ENCODE measurements at regions not wholly inside any gene's neighbourhood (a gene's known extent, or its start where the extent isn't known, plus 50 kb on each side); places are given as distances from the start of the nearest gene placed in this dataset.

GRCh38 chr6:164791498-164791897 lies 517.9 kb downstream of the C6orf118 start:
- H3K27me3 ChIP-seq (replicated peaks; ENCODE audit: insufficient read depth, low read length), result no peaks in the 10 kb centered on the region

GRCh38 chr6:164763788-164764187 lies 545.6 kb downstream of the C6orf118 start:
- Histone ChIP-seq H2AFZ (ENCODE audit: low read length) (no peak overlapping the region), H3K4me3 (ENCODE audit: low read length) (no peak overlapping the region), H3K79me2 (ENCODE audit: low read length) (no peaks in the 10 kb centered on the region), H3K9ac (ENCODE audit: low read length) (no peak overlapping the region), H3K9me3 (replicated peaks; ENCODE audit: insufficient read depth, low read length) (no peaks in the 10 kb centered on the region), H3K4me1 (ENCODE audit: low read length) (no peaks in the 10 kb centered on the region), H4K20me1 (ENCODE audit: insufficient read depth, low read length) (no peaks in the 10 kb centered on the region), H3K9me2 (replicated peaks; ENCODE audit: insufficient read depth, low read length) (no peaks in the 10 kb centered on the region), H3K36me3 (replicated peaks; ENCODE audit: insufficient read depth, low read length) (no peaks in the 10 kb centered on the region), H3K27me3 (replicated peaks; ENCODE audit: insufficient read depth, low read length) (no peaks in the 10 kb centered on the region), H3K4me2 (ENCODE audit: low read depth, low read length) (no peak overlapping the region), H3K27ac (ENCODE audit: low read length) (no peak overlapping the region), H3F3A (ENCODE audit: insufficient read depth, low read length) (no peaks in the 10 kb centered on the region)
- no peak for DNase-seq
- TF ChIP-seq EZH2 (optimal IDR thresholded peaks at IDR 0.05; ENCODE audit: low read depth, low read length) (no peak), CTCF (IDR thresholded peaks at IDR 0.05; ENCODE audit: low read length) (no peak), EZH2phosphoT487 (IDR thresholded peaks at IDR 0.05; ENCODE audit: low read length) (no peak)

More at GRCh38 chr6:164791498-164791897, 517.9 kb downstream of the C6orf118 start:
- no peaks in the 10 kb centered on the region for H3K9me2 ChIP-seq (replicated peaks; ENCODE audit: insufficient read depth, low read length)
- H3K4me3 ChIP-seq (ENCODE audit: low read length), result no peak overlapping the region
- no peaks in the 10 kb centered on the region for H4K20me1 ChIP-seq (ENCODE audit: insufficient read depth, low read length)
- H3K36me3 ChIP-seq (replicated peaks; ENCODE audit: insufficient read depth, low read length), result no peaks in the 10 kb centered on the region
- no peaks in the 10 kb centered on the region for H3K79me2 ChIP-seq (ENCODE audit: low read length)
- H3K4me1 ChIP-seq (ENCODE audit: low read length), result no peaks in the 10 kb centered on the region
- H3K4me2 ChIP-seq (ENCODE audit: low read depth, low read length), result no peak overlapping the region
- H3K9me3 ChIP-seq (replicated peaks; ENCODE audit: insufficient read depth, low read length), result no peaks in the 10 kb centered on the region
- TF ChIP-seq EZH2phosphoT487 (IDR thresholded peaks at IDR 0.05; ENCODE audit: low read length) (no peak), EZH2 (optimal IDR thresholded peaks at IDR 0.05; ENCODE audit: low read depth, low read length) (no peak), CTCF (IDR thresholded peaks at IDR 0.05; ENCODE audit: low read length) (no peak)
- H2AFZ ChIP-seq (ENCODE audit: low read length), result no peak overlapping the region
- H3F3A ChIP-seq (ENCODE audit: insufficient read depth, low read length), result no peaks in the 10 kb centered on the region
- H3K27ac ChIP-seq (ENCODE audit: low read length), result no peak overlapping the region
- H3K9ac ChIP-seq (ENCODE audit: low read length), result no peak overlapping the region
- no peak for DNase-seq

- H3K27ac ChIP-seq (ENCODE audit: low read length), result no peak overlapping the region
- H2AFZ ChIP-seq (ENCODE audit: low read length), result no peak overlapping the region
- DNase-seq, result no peak
- H3K4me3 ChIP-seq (ENCODE audit: low read length), result no peak overlapping the region
- H3K9me2 ChIP-seq (replicated peaks; ENCODE audit: insufficient read depth, low read length), result no peaks in the 10 kb centered on the region
- H3K9me3 ChIP-seq (replicated peaks; ENCODE audit: insufficient read depth, low read length), result no peaks in the 10 kb centered on the region
- H3K79me2 ChIP-seq (ENCODE audit: low read length), result no peaks in the 10 kb centered on the region
- TF ChIP-seq CTCF (IDR thresholded peaks at IDR 0.05; ENCODE audit: low read length) (no peak), EZH2phosphoT487 (IDR thresholded peaks at IDR 0.05; ENCODE audit: low read length) (no peak), EZH2 (optimal IDR thresholded peaks at IDR 0.05; ENCODE audit: low read depth, low read length) (no peak)
- H3F3A ChIP-seq (ENCODE audit: insufficient read depth, low read length), result no peaks in the 10 kb centered on the region
- H4K20me1 ChIP-seq (ENCODE audit: insufficient read depth, low read length), result no peaks in the 10 kb centered on the region
- H3K36me3 ChIP-seq (replicated peaks; ENCODE audit: insufficient read depth, low read length), result no peaks in the 10 kb centered on the region
- H3K4me2 ChIP-seq (ENCODE audit: low read depth, low read length), result no peak overlapping the region
- H3K27me3 ChIP-seq (replicated peaks; ENCODE audit: insufficient read depth, low read length), result no peaks in the 10 kb centered on the region
- no peak overlapping the region for H3K9ac ChIP-seq (ENCODE audit: low read length)
- H3K4me1 ChIP-seq (ENCODE audit: low read length), result no peaks in the 10 kb centered on the region
These were observed 552.0 kb downstream of the C6orf118 start for GRCh38 chr6:164757451-164757850.

All from MM.1S (cell line).